ENCODE measurements at regions not wholly inside any gene's neighbourhood (a gene's known extent, or its start where the extent isn't known, plus 50 kb on each side); places are given as distances from the start of the nearest gene placed in this dataset.
A peak's percentile ranks its signal among the peaks of the same experiment; 100 is the strongest.
"Not testable (repeated sequence)": the region's sequence is repeated elsewhere in the genome, so short reads cannot be mapped to it uniquely, and the experiment has no call there.

GRCh38 chr7:112930787-112931186 lies 140.6 kb upstream of the TMEM168 start:
- DNase-seq, result peak; percentile 82

DNA sequence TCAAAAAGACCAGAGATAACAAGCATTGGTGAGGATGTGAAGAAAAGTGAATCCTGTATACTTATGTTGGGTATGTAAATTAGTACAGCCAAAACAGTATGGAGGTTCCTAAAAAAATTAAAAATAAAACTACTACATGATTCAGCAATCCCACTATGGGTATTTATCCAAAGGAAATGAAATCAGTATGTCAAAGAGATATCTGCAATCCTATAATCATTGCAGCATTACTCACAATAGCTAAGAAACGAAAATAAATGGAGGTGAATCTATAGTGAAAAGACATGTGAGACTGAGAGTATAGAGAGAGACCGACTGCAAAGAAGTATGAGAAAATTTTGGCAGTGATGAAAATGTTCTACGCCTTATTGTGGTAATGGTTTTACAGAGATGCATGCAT lies 139.2 kb upstream of the TMEM168 start:
- DNase-seq, result no peak

DNA sequence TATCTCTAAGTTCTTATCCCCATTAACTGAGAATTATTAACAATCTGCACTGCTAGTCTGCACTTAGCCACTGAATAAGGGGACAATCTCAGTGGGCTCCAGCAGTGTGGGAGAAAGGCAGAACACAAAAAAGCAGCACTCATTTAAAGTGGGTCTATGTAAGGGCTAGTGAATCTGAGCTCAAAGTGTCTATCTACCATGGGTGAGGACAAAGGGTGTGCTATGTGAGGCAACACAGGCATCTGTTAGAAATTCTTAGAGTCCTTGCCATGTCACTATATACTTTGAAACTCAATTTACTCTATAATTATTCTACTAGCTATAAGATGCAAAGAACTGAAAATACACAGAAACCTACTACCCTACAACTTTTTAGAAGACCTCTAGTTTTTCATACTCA lies 135.8 kb upstream of the TMEM168 start:
- no peak for DNase-seq

DNA sequence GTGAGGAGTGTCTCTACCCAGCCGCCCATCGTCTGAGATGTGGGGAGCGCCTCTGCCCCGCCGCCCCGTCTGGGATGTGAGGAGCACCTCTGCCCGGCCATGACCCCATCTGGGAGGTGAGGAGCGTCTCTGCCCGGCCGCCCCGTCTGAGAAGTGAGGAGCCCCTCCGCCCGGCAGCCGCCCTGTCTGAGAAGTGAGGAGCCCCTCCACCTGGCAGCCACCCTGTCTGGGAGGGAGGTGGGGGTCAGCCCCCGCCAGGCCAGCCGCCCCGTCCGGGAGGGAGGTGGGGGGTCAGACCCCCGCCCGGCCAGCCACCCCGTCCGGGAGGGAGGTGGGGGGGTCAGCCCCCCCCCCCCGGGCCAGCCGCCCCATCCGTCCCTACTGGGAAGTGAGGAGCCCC lies 132.4 kb upstream of the TMEM168 start:
- DNase-seq, result not testable (repeated sequence)

DNA sequence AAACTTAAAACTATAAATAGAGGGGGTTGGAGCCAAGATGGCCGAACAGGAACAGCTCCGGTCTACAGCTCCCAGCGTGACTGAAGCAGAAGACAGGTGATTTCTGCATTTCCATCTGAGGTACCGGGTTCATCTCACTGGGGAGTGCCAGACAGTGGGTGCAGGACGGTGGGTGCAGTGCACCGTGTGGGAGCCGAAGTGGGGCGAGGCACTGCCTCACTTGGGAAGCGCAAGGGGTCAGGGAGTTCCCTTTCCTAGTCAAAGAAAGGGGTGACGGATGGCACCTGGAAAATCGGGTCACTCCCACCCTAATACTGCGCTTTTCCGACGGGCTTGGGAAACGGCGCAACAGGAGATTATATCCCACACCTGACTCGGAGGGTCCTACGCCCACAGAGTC lies 126.2 kb upstream of the TMEM168 start:
- DNase-seq, result not testable (repeated sequence)

DNA sequence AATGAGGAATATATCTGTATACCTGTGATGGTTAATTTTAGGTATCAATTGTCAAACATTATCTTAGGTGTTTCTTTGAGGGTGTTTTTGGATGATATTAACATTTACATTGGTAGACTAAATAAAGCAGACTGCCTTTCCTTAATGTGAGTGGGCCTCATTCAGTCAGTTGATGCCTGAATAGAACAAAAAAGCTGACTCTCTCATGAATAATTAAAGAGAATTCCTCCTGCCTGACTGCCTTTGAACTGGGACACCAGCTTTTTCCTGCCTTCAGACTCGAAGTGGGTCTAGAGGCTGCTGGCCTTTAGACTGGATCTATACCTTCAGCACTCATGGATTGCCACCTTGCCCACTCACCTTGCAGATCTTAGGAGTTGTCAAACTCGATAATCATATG lies 117.9 kb upstream of the TMEM168 start:
- DNase-seq, result peak; percentile 7

DNA sequence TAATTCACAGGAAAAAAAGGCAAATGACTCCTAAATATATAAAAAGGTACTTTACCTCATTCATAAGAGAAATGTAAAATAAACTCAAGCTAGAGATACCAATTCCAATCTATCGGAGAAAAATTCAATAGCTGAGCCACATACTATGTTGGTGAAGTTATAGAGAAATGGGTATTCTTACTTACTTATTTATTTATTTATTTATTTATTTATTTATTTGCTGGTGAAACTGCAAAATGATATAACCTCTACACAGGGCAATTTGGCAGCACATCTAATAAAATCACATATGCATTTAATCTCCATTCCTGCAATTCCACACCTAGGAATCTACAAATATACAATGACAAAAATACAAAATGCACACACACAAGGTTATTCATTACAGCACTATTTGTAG lies 117.5 kb upstream of the TMEM168 start:
- DNase-seq, result no peak

GRCh38 chr7:112905950-112906349 lies 115.8 kb upstream of the TMEM168 start:
- no peak for DNase-seq

DNA sequence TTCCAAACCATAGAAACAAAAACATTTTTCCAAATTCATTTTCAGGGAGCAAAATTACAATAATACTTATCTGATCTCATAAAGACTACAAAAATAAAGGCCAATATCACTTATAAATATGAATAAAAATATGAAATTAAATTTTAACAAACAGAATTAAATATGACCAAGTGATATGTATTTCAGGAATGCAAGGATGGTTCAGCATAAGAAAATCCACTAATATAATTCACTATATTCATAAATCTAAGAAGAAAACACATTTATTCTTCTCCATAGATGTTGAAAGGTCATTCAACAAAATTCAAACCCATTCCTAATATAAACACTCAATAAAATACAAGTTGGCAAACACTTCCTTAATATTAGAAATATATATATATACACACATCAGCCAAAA lies 115.2 kb upstream of the TMEM168 start:
- DNase-seq, result no peak

DNA sequence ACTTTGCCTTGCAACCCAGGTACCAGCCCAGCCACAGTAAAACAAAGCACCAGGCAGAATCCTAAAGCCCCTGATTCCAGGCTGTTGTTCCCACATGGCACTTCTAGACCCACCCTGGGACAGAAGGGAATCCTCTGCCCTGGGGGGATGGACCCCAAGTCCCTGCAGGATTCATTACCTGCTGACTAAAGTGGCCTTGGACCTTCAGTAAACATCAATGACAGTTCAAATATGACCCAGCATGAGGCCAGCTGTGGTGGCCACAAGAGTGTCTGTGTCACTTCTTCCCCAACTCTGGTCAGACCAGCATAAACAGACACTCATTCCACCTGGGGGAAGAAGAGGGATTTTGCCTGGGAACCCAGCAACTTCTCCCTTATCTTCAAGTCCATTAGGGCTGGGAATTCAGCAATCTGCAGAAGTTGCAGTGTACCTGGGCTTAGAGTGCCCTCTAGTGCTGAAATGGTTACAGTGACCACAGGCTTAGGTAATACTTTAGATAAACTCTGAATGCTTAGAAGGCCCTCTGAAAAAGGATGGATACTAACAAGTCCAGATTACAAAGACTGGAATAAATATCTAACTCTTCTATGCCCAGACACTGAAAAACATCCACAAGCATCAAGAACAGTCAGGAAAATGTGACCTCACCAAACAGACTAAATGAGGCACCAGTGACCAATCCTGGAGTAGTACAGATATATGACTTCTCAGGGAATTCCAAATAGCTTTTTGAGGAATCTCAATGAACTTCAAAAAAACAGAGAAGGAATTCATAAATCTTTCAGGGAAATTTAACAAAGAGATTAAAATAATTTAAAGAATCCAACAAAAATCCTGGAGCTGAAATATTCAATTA lies 108.5 kb upstream of the TMEM168 start:
- DNase-seq, result peak; percentile 3

GRCh38 chr7:112897839-112898431 lies 107.7 kb upstream of the TMEM168 start:
- DNase-seq, result no peak

- DNase-seq, result no peak
These were observed 105.9 kb upstream of the TMEM168 start for GRCh38 chr7:112896026-112896601.

GRCh38 chr7:112892263-112892662 lies 102.1 kb upstream of the TMEM168 start:
- DNase-seq, result no peak

- DNase-seq, result no peak
These were observed 101.5 kb upstream of the TMEM168 start for GRCh38 chr7:112891698-112892097.

DNA sequence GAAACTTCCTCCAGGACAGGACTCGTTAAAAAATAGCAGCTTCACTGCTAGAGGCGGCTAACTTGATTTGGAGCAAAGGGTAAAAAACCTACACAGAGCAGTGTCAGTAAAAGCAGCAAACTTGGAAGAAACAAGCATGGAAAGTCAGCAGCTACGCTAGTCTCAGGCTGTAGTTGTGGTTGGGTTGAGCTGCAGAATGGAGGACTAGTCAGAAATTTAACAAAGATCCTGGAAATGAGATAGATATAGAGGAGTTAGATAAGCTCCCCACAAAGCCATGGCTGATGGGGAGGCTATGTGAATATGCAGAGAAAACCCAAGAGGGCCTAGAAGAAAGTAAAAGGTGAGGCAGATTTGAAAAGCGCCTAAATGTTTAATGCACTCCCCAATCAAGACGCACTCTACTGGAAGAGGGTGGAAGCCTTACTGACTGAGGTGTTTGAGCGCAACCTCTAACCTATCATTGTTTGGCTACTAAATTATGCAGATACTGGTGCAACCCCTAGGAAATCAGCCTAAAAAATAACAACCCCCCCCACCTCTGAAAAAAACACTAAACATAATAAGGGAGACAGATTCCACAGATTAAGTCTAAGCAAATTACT lies 99.7 kb upstream of the TMEM168 start:
- no peak for DNase-seq

DNA sequence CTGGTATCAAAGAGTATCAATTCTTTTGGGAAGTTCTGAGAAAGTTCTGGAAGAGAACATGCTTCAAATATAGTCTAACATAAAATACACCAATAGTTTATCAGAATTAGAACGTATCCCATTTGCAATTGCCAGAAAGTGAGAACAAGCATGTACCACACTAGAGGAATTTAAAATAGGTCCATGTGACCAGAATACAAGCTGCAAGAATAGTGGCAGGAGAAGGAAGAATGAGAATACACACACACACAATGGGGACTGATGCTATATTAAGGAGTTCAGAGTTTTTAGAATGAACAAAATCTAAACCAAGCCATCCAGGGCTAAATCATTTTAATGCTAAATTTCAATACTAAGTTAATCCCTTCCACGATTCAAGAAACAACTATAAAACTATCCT lies 99.1 kb upstream of the TMEM168 start:
- no peak for DNase-seq

DNA sequence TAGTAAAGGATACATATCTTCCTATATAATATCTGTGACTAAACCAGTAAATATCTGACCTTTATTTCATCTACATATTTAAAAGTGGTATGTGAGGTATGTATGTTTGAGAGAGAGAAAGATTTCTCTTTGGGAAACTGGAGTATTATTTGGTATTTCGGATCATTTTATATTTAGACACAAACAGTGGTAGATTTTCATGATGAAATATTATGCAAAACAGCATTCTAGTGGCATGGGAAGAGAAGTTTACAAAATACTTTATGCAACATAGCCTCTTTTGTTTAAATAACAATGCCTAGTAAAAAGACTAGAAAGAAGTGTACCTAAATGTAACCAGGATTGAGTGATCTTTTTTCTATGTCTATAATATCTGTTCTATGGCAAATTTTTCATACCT lies 98.6 kb upstream of the TMEM168 start:
- DNase-seq, result no peak

DNA sequence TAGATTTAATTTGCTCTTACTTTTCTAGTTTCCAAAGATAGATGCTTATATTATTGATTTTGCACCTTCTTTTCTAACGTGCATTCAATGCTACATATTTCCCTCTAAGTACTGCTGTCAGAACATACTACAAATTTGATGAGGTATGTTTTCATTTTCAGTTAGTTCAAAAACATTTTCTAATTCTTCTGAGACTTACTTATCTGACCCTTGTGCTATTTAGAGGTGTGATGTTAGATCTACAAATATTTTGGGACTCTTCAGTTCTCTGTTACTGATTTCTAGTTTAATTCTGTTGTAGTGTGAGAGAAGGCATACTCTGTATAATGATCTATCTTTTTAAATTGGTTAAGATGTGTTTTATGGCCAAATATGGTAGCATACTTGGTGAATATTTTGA lies 97.8 kb upstream of the TMEM168 start:
- DNase-seq, result no peak

GRCh38 chr7:112887337-112887736 lies 97.1 kb upstream of the TMEM168 start:
- peak; percentile 4 for DNase-seq

GRCh38 chr7:112886208-112886607 lies 96.0 kb upstream of the TMEM168 start:
- DNase-seq, result no peak

- DNase-seq, result no peak
These were observed 92.8 kb upstream of the TMEM168 start for GRCh38 chr7:112882991-112883390.

GRCh38 chr7:112882511-112882910 lies 92.3 kb upstream of the TMEM168 start:
- DNase-seq, result no peak

DNA sequence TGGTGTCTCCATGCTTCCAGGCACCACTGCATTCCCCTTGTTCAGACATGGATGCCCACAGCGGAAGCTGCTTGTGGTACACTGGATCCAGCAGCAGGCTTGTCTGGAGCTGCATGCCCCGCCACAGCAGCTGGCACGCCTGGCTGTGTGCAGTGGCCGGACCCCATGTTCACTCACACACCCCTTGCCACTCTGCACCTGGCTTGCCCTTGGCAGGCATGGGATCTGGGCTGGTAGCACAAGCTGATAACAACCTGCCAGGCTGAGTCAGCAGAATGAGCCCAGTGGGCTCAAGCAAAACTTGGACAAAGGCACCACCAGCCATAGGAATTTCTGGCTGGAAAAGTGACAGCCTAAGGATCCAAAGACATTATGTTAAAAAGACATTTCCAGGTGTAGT lies 91.8 kb upstream of the TMEM168 start:
- no peak for DNase-seq

All from midbrain (tissue), 1 donor.